Sigmoid colon (tissue), 6 donors: ENCODE measurements at regions not wholly inside any gene's neighbourhood (a gene's known extent, or its start where the extent isn't known, plus 50 kb on each side); places are given as distances from the start of the nearest gene placed in this dataset.
A peak's percentile ranks its signal among the peaks of the same experiment; 100 is the strongest.

Source experiments
- DNase-seq: peaks from one replicate; pipeline ENCODE4 v3.0.0-alpha.2; 2019
- H3K27ac ChIP-seq, 4 donors: fragments of 200-600 bp; sonication (generic); one replicate each; pipeline ENCODE4 v1.5.1; 2016 to 2019; ENCODE audit warnings: mild to moderate bottlenecking in 1 of 4
- H3K27me3 ChIP-seq, 3 donors: fragments of 200-600 bp; sonication (generic); one replicate each; pipeline ENCODE4 v1.5.1; 2019; ENCODE audit warnings: mild to moderate bottlenecking in 1 of 3
- H3K36me3 ChIP-seq, 4 donors: fragments of 200-600 bp; sonication (generic); one replicate each; pipeline ENCODE4 v1.5.1; 2016 to 2019
- H3K4me1 ChIP-seq, 4 donors: fragments of 200-600 bp; sonication (generic); one replicate each; pipeline ENCODE4 v1.5.1; 2017 to 2019
- H3K4me3 ChIP-seq, 4 donors: fragments of 200-600 bp; sonication (generic); one replicate each; pipeline ENCODE4 v1.5.1; 2017 to 2019; ENCODE audit warnings: mild to moderate bottlenecking in 2 of 4, moderate library complexity in 1 of 4
- H3K9me3 ChIP-seq, 4 donors: fragments of 200-600 bp in 3 of 4; sonication (generic) in 3 of 4; one replicate each; pipeline versions ENCODE4 v1.5.1 to v1.6.1; 2013 to 2019
- CTCF ChIP-seq, 4 experiments: fragments of 450-650 bp in 3 of 4; fragments of 200-600 bp in 1 of 4; IDR thresholded peaks; one replicate each; pipeline ENCODE4 v1.5.1; 2016 to 2019; ENCODE audit warnings: antibody characterized with exemption in 4 of 4, mild to moderate bottlenecking in 3 of 4, moderate library complexity in 2 of 4
- EP300 ChIP-seq, 4 donors: sonication (generic); formaldehyde crosslinking; IDR thresholded peaks; one replicate each; pipeline ENCODE4 v1.6.1; 2017; ENCODE audit warnings: antibody characterized with exemption in 4 of 4
- POLR2A ChIP-seq, 2 donors: fragments of 450-650 bp; IDR thresholded peaks; one replicate each; pipeline ENCODE4 v1.6.1; 2016; ENCODE audit warnings: antibody characterized with exemption in 2 of 2, mild to moderate bottlenecking in 2 of 2, moderate library complexity in 2 of 2
- POLR2AphosphoS5 ChIP-seq, 4 donors: sonication (generic); formaldehyde crosslinking; IDR thresholded peaks; one replicate each; pipeline ENCODE4 v1.6.1; 2017; ENCODE audit warnings: antibody characterized with exemption in 4 of 4
- WGBS, 2 donors: extraction: QIAGEN DNeasy Blood & Tissue Kit; methylation state at CpG; one replicate each; pipeline ENCODE4 v1.1.7; 2013; 5-methylcytosine and 5-hydroxymethylcytosine counted together
- intact Hi-C: fragments of 100-400 bp; cut with DNase I; formaldehyde crosslinking; loops from one replicate; pipeline ENCODE4 v1.15.1; 2023
- donor health status: healthy with polysubstance abuse.
- donor health status: healthy.

- Histone ChIP-seq H3K27ac (no peak overlapping the region), H3K36me3 (no peaks in the 10 kb centered on the region), H3K4me3 (peak overlapping the region in 1 of 4 donors; percentile 14), H3K4me1 (peaks cover 0 to 7% (median 4%) of the 10 kb centered on the region in 4 donors), H3K9me3 (no peaks in the 10 kb centered on the region), H3K27me3 (peaks cover 0 to 10% (median 0%) of the 10 kb centered on the region in 3 donors)
- no peak for DNase-seq
- intact Hi-C loops: no loop called here
- TF ChIP-seq POLR2AphosphoS5 (IDR thresholded peaks at IDR 0.05) (no peak), EP300 (IDR thresholded peaks at IDR 0.05) (no peak), POLR2A (IDR thresholded peaks at IDR 0.05) (no peak), CTCF (IDR thresholded peaks at IDR 0.05) (no peak)
- 41 to 50% methylated on average over 14 of the region's 14 CpGs for WGBS, 2 donors
These were observed 114.7 kb upstream of the LINGO1 start for GRCh38 chr15:77747175-77748077.

- TF ChIP-seq EP300 (IDR thresholded peaks at IDR 0.05): no peak
- no peak for TF ChIP-seq POLR2AphosphoS5 (IDR thresholded peaks at IDR 0.05)
- TF ChIP-seq POLR2A (IDR thresholded peaks at IDR 0.05): no peak
- no peak for TF ChIP-seq CTCF (IDR thresholded peaks at IDR 0.05)
- DNase-seq: no peak
- peaks cover 0 to 7% (median 4%) of the 10 kb centered on the region in 4 donors for H3K4me1 ChIP-seq
- H3K27me3 ChIP-seq: peaks cover 0 to 10% (median 0%) of the 10 kb centered on the region in 3 donors
- H3K9me3 ChIP-seq: no peaks in the 10 kb centered on the region
- H3K36me3 ChIP-seq: no peaks in the 10 kb centered on the region
- no peak overlapping the region for H3K27ac ChIP-seq
- no peak overlapping the region for H3K4me3 ChIP-seq
- 73 to 75% methylated on average over 6 of the region's 6 CpGs for WGBS, 2 donors
- intact Hi-C loops: no loop called here
These were observed 113.8 kb upstream of the LINGO1 start for GRCh38 chr15:77746254-77747174.

- WGBS, 2 donors: 87 to 91% methylated on average over 6 of the region's 6 CpGs
- H3K27me3 ChIP-seq: peaks cover 0 to 23% (median 5%) of the 10 kb centered on the region in 3 donors
- H3K36me3 ChIP-seq: no peaks in the 10 kb centered on the region
- TF ChIP-seq POLR2A (IDR thresholded peaks at IDR 0.05): no peak
- TF ChIP-seq EP300 (IDR thresholded peaks at IDR 0.05): no peak
- no peak for TF ChIP-seq CTCF (IDR thresholded peaks at IDR 0.05)
- TF ChIP-seq POLR2AphosphoS5 (IDR thresholded peaks at IDR 0.05): no peak
- intact Hi-C loops: no loop called here
- no peak for DNase-seq
- no peaks in the 10 kb centered on the region for H3K9me3 ChIP-seq
- H3K27ac ChIP-seq: no peak overlapping the region
- no peak overlapping the region for H3K4me3 ChIP-seq
- peaks cover 0 to 7% (median 4%) of the 10 kb centered on the region in 4 donors for H3K4me1 ChIP-seq
These were observed 111.7 kb upstream of the LINGO1 start for GRCh38 chr15:77744398-77744797.

DNA sequence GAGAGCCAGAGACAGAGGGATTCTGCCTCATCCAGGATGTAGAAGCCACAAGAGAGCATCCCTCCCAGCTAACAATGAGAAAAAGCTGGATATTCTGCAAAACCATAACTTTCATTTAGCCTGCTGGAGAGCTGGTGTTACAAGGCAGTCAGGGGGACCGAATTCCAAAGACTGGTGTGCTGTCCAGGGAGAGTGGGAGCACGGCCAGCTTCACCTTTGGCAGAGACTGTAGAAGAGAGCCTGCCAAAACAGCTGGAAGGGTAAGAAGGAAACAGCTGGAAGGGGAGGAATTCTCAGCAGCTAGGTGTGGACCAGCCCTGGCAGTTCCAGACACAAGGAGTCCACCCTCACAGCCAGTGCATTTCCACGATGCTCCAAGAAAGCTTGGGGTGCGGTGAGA lies 109.9 kb upstream of the LINGO1 start:
- Histone ChIP-seq H3K4me3 (no peak overlapping the region), H3K27ac (no peak overlapping the region), H3K4me1 (peaks cover 0 to 4% (median 2%) of the 10 kb centered on the region in 4 donors), H3K36me3 (no peaks in the 10 kb centered on the region), H3K9me3 (no peaks in the 10 kb centered on the region), H3K27me3 (peaks cover 0 to 25% (median 5%) of the 10 kb centered on the region in 3 donors)
- DNase-seq: no peak
- WGBS, 2 donors: 65 to 77% methylated on average over 4 of the region's 4 CpGs
- TF ChIP-seq POLR2A (IDR thresholded peaks at IDR 0.05) (no peak), POLR2AphosphoS5 (IDR thresholded peaks at IDR 0.05) (no peak), EP300 (IDR thresholded peaks at IDR 0.05) (no peak), CTCF (IDR thresholded peaks at IDR 0.05) (no peak)
- intact Hi-C loops: no loop called here
